IPS DF 6.9 (cell line): ENCODE measurements at regions not wholly inside any gene's neighbourhood (a gene's known extent, or its start where the extent isn't known, plus 50 kb on each side); places are given as distances from the start of the nearest gene placed in this dataset.

Experiments used
- DNase-seq: peaks from one replicate; pipeline ENCODE4 v3.0.0-alpha.2; 2013; ENCODE audit warnings: low read depth, low spot score
- H3K27ac ChIP-seq: one replicate; pipeline ENCODE4 v1.5.1; 2013; ENCODE audit warnings: low read length, control low read depth
- H3K27me3 ChIP-seq: 2 replicates; pipeline ENCODE4 v1.6.1; 2013; ENCODE audit warnings: mild to moderate bottlenecking, low read length; ENCODE audit not compliant: control insufficient read depth, insufficient read depth
- H3K36me3 ChIP-seq: 2 replicates; pipeline ENCODE4 v1.6.1; 2013; ENCODE audit warnings: low read length; ENCODE audit not compliant: control insufficient read depth, insufficient read depth
- H3K4me1 ChIP-seq: 2 replicates; pipeline ENCODE4 v1.6.1; 2013; ENCODE audit warnings: low read length; ENCODE audit not compliant: control insufficient read depth, insufficient read depth
- H3K4me3 ChIP-seq: 2 replicates; pipeline ENCODE4 v1.5.1; 2013; ENCODE audit warnings: mild to moderate bottlenecking, low read length
- H3K9me3 ChIP-seq: 2 replicates; pipeline ENCODE4 v1.6.1; 2013; ENCODE audit warnings: low read length, inconsistent platforms; ENCODE audit not compliant: control insufficient read depth, insufficient read depth
- WGBS: extraction: QIAGEN DNeasy Blood & Tissue Kit; methylation state at CpG from one replicate; pipeline ENCODE4 v1.1.7; 2013; ENCODE audit warnings: mixed read lengths, missing lambda C conversion rate; ENCODE audit not compliant: insufficient read length, insufficient coverage; 5-methylcytosine and 5-hydroxymethylcytosine counted together

GRCh38 chr6:113188962-113189361 lies 668.2 kb upstream of the MARCKS start:
- H3K9me3 ChIP-seq: no peaks in the 10 kb centered on the region
- H3K4me3 ChIP-seq: no peak overlapping the region
- no peaks in the 10 kb centered on the region for H3K4me1 ChIP-seq
- H3K36me3 ChIP-seq: no peaks in the 10 kb centered on the region
- DNase-seq: no peak
- H3K27ac ChIP-seq: no peak overlapping the region
- WGBS: 100% methylated on average over 3 of the region's 4 CpGs
- H3K27me3 ChIP-seq: no peaks in the 10 kb centered on the region

GRCh38 chr6:113190170-113190569 lies 667.0 kb upstream of the MARCKS start:
- no CpG with 5 or more reads among the region's 2 CpGs for WGBS

GRCh38 chr6:113194090-113194489 lies 663.1 kb upstream of the MARCKS start:
- Histone ChIP-seq H3K9me3 (no peaks in the 10 kb centered on the region), H3K36me3 (no peaks in the 10 kb centered on the region), H3K27me3 (no peaks in the 10 kb centered on the region), H3K4me3 (no peak overlapping the region), H3K27ac (no peak overlapping the region), H3K4me1 (no peaks in the 10 kb centered on the region)
- DNase-seq: no peak
- no CpG with 5 or more reads among the region's 2 CpGs for WGBS

More at GRCh38 chr6:113190170-113190569, 667.0 kb upstream of the MARCKS start:
- no peak for DNase-seq
- Histone ChIP-seq H3K9me3 (no peaks in the 10 kb centered on the region), H3K27ac (no peak overlapping the region), H3K4me1 (no peaks in the 10 kb centered on the region), H3K27me3 (no peaks in the 10 kb centered on the region), H3K36me3 (no peaks in the 10 kb centered on the region), H3K4me3 (no peak overlapping the region)

- no peaks in the 10 kb centered on the region for H3K36me3 ChIP-seq
- no peak overlapping the region for H3K27ac ChIP-seq
- H3K4me1 ChIP-seq: no peaks in the 10 kb centered on the region
- H3K9me3 ChIP-seq: no peaks in the 10 kb centered on the region
- H3K4me3 ChIP-seq: no peak overlapping the region
- no peaks in the 10 kb centered on the region for H3K27me3 ChIP-seq
- WGBS: no CpG with 5 or more reads among the region's 4 CpGs
- DNase-seq: no peak
Measured at GRCh38 chr6:113202852-113203714, 654.1 kb upstream of the MARCKS start.

- no peak overlapping the region for H3K4me3 ChIP-seq
- H3K36me3 ChIP-seq: no peaks in the 10 kb centered on the region
- H3K27ac ChIP-seq: no peak overlapping the region
- no peaks in the 10 kb centered on the region for H3K4me1 ChIP-seq
- no CpG with 5 or more reads among the region's 4 CpGs for WGBS
- DNase-seq: no peak
- no peaks in the 10 kb centered on the region for H3K9me3 ChIP-seq
- no peaks in the 10 kb centered on the region for H3K27me3 ChIP-seq
Measured at GRCh38 chr6:113203715-113204110, 653.4 kb upstream of the MARCKS start.

- no peak for DNase-seq
- H3K4me3 ChIP-seq: no peak overlapping the region
- WGBS: no CpG with 5 or more reads among the region's 1 CpG
- H3K9me3 ChIP-seq: no peaks in the 10 kb centered on the region
- no peaks in the 10 kb centered on the region for H3K27me3 ChIP-seq
- H3K36me3 ChIP-seq: no peaks in the 10 kb centered on the region
- no peaks in the 10 kb centered on the region for H3K4me1 ChIP-seq
- H3K27ac ChIP-seq: no peak overlapping the region
Measured at GRCh38 chr6:113205553-113205952, 651.6 kb upstream of the MARCKS start.

- no peak for DNase-seq
- no CpG with 5 or more reads among the region's 2 CpGs for WGBS
- Histone ChIP-seq H3K4me1 (no peaks in the 10 kb centered on the region), H3K27me3 (no peaks in the 10 kb centered on the region), H3K36me3 (no peaks in the 10 kb centered on the region), H3K27ac (no peak overlapping the region), H3K9me3 (no peaks in the 10 kb centered on the region), H3K4me3 (no peak overlapping the region)
Measured at GRCh38 chr6:113208726-113209125, 648.4 kb upstream of the MARCKS start.

GRCh38 chr6:113209315-113209714 lies 647.8 kb upstream of the MARCKS start:
- Histone ChIP-seq H3K27me3 (no peaks in the 10 kb centered on the region), H3K4me3 (no peak overlapping the region), H3K27ac (no peak overlapping the region), H3K9me3 (no peaks in the 10 kb centered on the region), H3K4me1 (no peaks in the 10 kb centered on the region), H3K36me3 (no peaks in the 10 kb centered on the region)
- DNase-seq: no peak
- WGBS: no CpG with 5 or more reads among the region's 5 CpGs

- no peaks in the 10 kb centered on the region for H3K36me3 ChIP-seq
- DNase-seq: no peak
- no peaks in the 10 kb centered on the region for H3K4me1 ChIP-seq
- no peaks in the 10 kb centered on the region for H3K27me3 ChIP-seq
- H3K9me3 ChIP-seq: no peaks in the 10 kb centered on the region
- no peak overlapping the region for H3K27ac ChIP-seq
- no peak overlapping the region for H3K4me3 ChIP-seq
Measured at GRCh38 chr6:113211170-113211569, 646.0 kb upstream of the MARCKS start.

GRCh38 chr6:113219783-113220182 lies 637.4 kb upstream of the MARCKS start:
- Histone ChIP-seq H3K4me1 (no peaks in the 10 kb centered on the region), H3K9me3 (no peaks in the 10 kb centered on the region), H3K27me3 (no peaks in the 10 kb centered on the region), H3K4me3 (no peak overlapping the region), H3K36me3 (no peaks in the 10 kb centered on the region), H3K27ac (no peak overlapping the region)
- no peak for DNase-seq
- no CpG with 5 or more reads among the region's 2 CpGs for WGBS

GRCh38 chr6:113220832-113221231 lies 636.3 kb upstream of the MARCKS start:
- H3K4me1 ChIP-seq: no peaks in the 10 kb centered on the region
- no CpG with 5 or more reads among the region's 2 CpGs for WGBS
- H3K36me3 ChIP-seq: no peaks in the 10 kb centered on the region
- no peaks in the 10 kb centered on the region for H3K9me3 ChIP-seq
- DNase-seq: no peak
- H3K27me3 ChIP-seq: no peaks in the 10 kb centered on the region
- no peak overlapping the region for H3K27ac ChIP-seq
- H3K4me3 ChIP-seq: no peak overlapping the region
